NAMALWA (cell line): ENCODE measurements at regions not wholly inside any gene's neighbourhood (a gene's known extent, or its start where the extent isn't known, plus 50 kb on each side); places are given as distances from the start of the nearest gene placed in this dataset.
"Not testable (repeated sequence)": the region's sequence is repeated elsewhere in the genome, so short reads cannot be mapped to it uniquely, and the experiment has no call there.

Experiments
- DNase-seq: peaks from one replicate; pipeline ENCODE4 v3.0.0-alpha.2; 2015; ENCODE audit warnings: low spot score

GRCh38 chr18:40357536-40357935, 1597.5 kb upstream of the PIK3C3 start:
- no peak for DNase-seq

- no peak for DNase-seq
These were observed 1598.9 kb upstream of the PIK3C3 start for GRCh38 chr18:40356168-40356567.

DNA sequence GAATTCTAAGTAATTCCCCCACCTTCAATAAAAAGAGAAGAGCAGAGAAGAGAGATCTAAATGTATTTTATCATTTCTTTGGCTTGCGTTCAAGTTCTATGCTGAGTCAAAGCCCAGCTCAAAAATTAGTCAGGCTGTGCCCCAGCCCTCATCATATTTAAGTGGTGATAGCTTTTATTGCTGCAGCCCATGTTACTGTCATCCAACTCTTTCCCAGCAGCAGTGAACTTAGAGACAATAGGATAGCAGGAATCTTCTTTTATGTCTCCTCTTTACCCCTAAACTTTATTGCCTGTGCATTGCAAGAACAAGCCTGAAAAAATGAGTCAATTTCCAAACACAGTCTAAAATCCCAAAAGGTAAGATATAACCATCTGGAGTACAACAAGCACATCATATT, 1599.3 kb upstream of the PIK3C3 start:
- no peak for DNase-seq

GRCh38 chr18:40348196-40348595, 1606.8 kb upstream of the PIK3C3 start:
- DNase-seq = no peak

GRCh38 chr18:40347261-40347660, 1607.8 kb upstream of the PIK3C3 start:
- no peak for DNase-seq

DNA sequence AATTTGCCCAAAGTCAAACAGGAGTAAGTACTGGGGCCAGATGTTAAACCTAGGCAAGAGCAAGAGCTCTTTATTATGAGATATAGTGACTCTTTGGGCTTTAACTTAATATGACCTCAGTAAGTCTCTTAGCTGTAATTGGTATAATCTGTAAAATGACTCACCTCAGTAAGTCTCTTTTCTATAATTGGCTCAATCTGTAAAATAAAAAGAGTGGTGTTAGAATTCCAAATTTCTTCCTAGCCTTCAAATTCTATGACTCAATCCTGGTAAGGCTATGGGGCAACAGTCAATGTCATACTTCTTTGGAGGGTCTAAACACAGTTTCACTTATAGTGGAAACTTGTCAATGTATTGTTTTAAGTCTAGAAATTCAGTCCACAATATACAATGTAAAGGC, 1608.9 kb upstream of the PIK3C3 start:
- no peak for DNase-seq

DNA sequence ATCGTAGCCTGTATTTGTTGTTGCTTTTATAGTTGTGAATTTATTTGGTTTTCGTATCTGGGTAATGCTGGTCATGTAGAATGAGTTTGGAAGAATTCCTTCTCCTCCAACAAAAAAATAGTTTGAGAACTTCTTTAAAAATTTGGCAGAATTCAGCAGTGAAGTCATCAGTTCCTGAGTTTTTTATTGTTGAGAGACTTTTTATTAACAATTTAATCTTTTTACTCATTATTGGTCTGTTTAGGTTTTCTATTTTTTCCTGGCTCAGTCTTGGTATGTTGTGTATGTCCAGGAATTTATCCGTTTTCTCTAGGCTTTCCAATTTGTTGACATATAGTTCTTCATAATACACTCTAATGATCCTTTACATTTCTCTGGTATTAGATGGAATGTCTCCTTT, 1613.3 kb upstream of the PIK3C3 start:
- no peak for DNase-seq

DNA sequence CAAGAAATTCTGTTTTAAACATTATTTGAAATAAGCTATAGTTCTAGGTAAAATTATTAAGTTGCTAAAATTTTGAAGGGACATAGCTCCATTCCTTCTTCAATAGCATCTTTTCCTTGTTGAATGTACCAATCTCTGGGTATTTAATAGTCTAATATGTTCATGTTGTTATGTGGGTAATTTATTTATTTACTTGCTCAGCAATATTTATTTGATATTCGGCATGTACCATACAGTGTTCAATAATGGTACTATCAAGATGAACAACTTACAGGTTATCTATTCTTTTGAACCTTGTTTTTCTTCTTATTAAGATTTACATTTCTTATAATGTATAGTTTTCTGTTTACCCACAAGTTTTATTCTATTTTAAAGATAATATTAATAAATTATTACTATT, 1616.8 kb upstream of the PIK3C3 start:
- no peak for DNase-seq

GRCh38 chr18:40326985-40327384, 1628.0 kb upstream of the PIK3C3 start:
- DNase-seq = no peak

DNA sequence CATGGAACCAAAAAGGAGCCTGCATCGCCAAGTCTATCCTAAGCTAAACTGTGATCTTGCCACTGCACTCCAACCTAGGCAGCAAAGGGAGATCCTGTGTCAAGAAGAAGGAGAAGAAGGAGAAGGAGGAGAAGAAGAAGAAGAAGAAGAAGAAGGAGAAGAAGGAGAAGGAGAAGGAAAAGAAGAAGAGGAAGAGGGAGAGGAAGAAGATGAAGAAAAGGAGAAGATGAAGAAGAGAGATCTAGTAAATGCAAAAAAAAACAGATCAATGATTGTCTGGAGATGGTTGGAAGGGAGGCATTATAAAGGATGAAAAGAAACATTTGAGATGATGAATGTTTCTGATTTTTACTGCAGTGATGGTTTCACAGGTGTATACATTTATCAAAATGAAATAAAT, 1629.0 kb upstream of the PIK3C3 start:
- no peak for DNase-seq

- DNase-seq = no peak
These were observed 1640.8 kb upstream of the PIK3C3 start for GRCh38 chr18:40314199-40314598.

GRCh38 chr18:40313030-40313642, 1641.9 kb upstream of the PIK3C3 start:
- no peak for DNase-seq

- DNase-seq = no peak
These were observed 1647.4 kb upstream of the PIK3C3 start for GRCh38 chr18:40307627-40308026.

GRCh38 chr18:40296717-40297413, 1658.2 kb upstream of the PIK3C3 start:
- DNase-seq = no peak

GRCh38 chr18:40292985-40293710, 1661.9 kb upstream of the PIK3C3 start:
- no peak for DNase-seq

- DNase-seq = no peak
These were observed 1671.5 kb upstream of the PIK3C3 start for GRCh38 chr18:40283560-40283959.

DNA sequence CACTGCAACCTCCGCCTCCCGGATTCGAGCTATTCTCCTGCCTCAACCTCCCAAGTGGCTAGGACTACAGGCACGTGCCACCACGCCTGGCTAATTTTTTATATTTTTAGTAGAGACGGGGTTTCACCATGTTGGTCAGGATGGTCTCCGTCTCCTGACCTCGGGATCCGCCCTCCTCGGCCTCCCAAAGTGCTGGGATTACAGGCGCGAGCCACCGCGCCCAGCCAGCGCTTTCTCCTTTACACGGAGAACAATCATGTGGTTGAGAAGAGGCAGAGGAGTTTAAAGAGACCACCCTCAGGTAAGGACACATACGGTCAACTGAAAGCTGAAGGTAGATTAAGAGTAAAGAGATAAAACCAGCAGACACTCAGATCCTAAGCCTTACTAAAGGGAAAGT, 1673.7 kb upstream of the PIK3C3 start:
- not testable (repeated sequence) for DNase-seq

DNA sequence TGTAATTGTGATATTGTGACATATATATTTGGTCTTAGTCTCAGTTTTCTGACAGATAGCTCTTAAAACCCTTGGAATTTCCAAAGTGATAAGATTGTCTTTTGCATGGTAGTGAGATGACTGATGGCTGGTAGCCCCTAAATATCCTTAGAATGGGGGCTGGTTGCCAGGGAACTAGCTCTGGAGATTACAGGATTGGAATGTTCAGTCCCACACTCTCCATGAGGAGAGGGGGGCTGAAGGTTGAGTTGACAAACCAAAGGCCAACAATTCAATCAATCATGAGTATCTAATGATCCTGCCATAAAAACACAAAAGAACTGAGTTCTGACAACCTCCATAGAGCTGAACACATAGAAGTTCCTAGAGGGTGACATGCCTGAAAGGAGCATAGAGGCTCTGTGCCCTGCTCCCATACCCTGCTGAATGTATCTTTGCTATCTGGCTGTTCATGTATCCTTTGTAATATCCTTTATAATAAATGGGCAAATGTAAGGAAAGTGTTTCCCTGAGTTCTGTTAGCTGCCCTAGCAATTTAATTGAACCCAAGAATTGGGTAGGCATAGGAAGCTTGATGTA, 1680.3 kb upstream of the PIK3C3 start:
- DNase-seq = no peak

DNA sequence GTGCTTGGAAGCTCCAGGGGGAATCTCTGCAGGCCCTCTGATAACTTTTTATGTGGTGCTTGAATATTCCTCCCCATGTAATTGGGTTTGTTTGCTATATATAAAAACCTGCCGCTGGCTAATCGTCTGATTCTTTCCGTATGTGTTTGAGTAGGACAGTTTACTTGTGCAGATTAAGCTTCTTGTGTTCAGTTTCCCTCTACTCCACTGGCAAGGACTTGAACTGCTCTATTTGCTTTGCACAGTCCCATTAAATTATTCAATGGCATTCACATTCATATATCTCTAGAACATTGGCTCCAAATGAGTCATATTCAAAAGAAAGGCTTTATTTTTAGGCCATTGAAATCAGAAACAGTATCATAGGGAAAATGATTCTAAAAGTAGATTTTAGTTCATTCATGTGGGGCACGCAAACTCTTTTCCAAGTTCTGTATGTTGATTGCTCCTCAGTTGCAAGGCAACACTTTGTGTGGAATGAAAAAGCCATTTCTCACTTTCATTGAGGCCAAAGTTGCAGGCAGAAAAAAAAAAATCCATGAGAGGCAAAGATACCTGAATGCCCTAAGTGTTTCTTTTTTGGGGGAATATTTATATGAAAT, 1682.3 kb upstream of the PIK3C3 start:
- DNase-seq = no peak

GRCh38 chr18:40259115-40259835, 1695.8 kb upstream of the PIK3C3 start:
- DNase-seq = no peak

DNA sequence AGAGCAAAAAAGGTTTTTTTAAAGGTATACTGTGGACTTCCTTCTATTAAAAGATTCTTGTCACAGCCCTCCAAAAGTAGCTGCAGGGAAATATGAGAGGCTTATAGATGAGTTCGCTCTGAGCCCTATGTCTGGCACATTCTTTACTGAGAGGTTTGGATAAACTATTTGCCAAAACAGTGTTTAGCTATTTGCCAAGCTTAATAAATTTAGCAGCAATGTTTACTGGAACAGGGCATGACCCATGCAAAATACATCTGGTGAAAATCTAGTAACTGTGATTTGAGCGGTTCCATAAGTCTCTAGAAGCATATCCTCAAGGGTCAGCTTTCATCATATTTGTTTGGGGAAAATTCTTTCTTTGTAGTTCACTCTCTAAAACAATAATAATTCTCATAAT, 1696.7 kb upstream of the PIK3C3 start:
- DNase-seq = no peak

DNA sequence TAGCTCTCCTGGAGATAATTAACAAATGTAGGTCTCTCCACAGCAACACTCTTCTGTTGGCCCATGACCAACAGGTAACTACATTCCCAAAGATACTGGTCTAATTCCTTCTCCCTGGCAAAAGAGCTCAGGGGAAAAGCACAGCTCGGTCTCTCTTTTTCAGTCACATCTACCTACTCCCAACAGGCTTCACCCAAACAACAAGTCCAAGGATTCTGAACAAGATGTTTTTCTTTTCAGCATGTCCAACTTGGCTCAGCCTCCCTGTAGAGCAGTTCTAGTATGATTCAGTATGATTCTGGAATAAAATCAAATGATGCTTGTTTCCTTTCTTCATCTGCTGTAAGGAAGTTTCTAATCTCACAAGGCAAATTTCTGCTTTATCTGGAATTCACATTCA, 1704.8 kb upstream of the PIK3C3 start:
- DNase-seq = no peak
